Hematopoietic multipotent progenitor cell treated with erythropoietin and hydrocortisone succinate and interleukin-3 and kit ligand, for 4 days (in vitro differentiated cells): ENCODE measurements at regions not wholly inside any gene's neighbourhood (a gene's known extent, or its start where the extent isn't known, plus 50 kb on each side); places are given as distances from the start of the nearest gene placed in this dataset.

Experiments used
- DNase-seq: peaks from one replicate; pipeline ENCODE4 v3.0.0-alpha.2; 2015

GRCh38 chr2:13109516-13109915 is 392.8 kb downstream of the TRIB2 start:
- DNase-seq = no peak

- DNase-seq = no peak
These were observed 394.1 kb downstream of the TRIB2 start for GRCh38 chr2:13110825-13111224.

- no peak for DNase-seq
These were observed 396.3 kb downstream of the TRIB2 start for GRCh38 chr2:13113002-13113401.

- peak; percentile 17 for DNase-seq
These were observed 397.7 kb downstream of the TRIB2 start for GRCh38 chr2:13114391-13114790.

GRCh38 chr2:13115643-13116042 is 398.9 kb downstream of the TRIB2 start:
- no peak for DNase-seq

GRCh38 chr2:13121096-13121495 is 404.4 kb downstream of the TRIB2 start:
- no peak for DNase-seq

GRCh38 chr2:13128139-13128538 is 411.4 kb downstream of the TRIB2 start:
- no peak for DNase-seq

- DNase-seq = no peak
These were observed 418.6 kb downstream of the TRIB2 start for GRCh38 chr2:13135369-13135768.

- no peak for DNase-seq
These were observed 419.1 kb downstream of the TRIB2 start for GRCh38 chr2:13135856-13136255.

GRCh38 chr2:13137679-13138078 is 420.9 kb downstream of the TRIB2 start:
- DNase-seq = no peak

- DNase-seq = no peak
These were observed 424.6 kb downstream of the TRIB2 start for GRCh38 chr2:13141315-13141714.

GRCh38 chr2:13143451-13143850 is 426.7 kb downstream of the TRIB2 start:
- no peak for DNase-seq

GRCh38 chr2:13156916-13157315 is 440.2 kb downstream of the TRIB2 start:
- no peak for DNase-seq

GRCh38 chr2:13158466-13158865 is 441.7 kb downstream of the TRIB2 start:
- DNase-seq = no peak

GRCh38 chr2:13180729-13181128 is 464.0 kb downstream of the TRIB2 start:
- DNase-seq = no peak

- peak; percentile 33 for DNase-seq
These were observed 476.3 kb downstream of the TRIB2 start for GRCh38 chr2:13193075-13193474.

- DNase-seq = peak; percentile 35
These were observed 477.2 kb downstream of the TRIB2 start for GRCh38 chr2:13193900-13194299.

- DNase-seq = no peak
These were observed 478.5 kb downstream of the TRIB2 start for GRCh38 chr2:13195270-13195669.

- no peak for DNase-seq
These were observed 480.5 kb downstream of the TRIB2 start for GRCh38 chr2:13197248-13197647.

GRCh38 chr2:13201924-13202323 is 485.2 kb downstream of the TRIB2 start:
- no peak for DNase-seq

GRCh38 chr2:13212115-13212514 is 495.4 kb downstream of the TRIB2 start:
- no peak for DNase-seq

GRCh38 chr2:13218205-13218604 is 501.5 kb downstream of the TRIB2 start:
- DNase-seq = no peak

- DNase-seq = no peak
These were observed 510.8 kb downstream of the TRIB2 start for GRCh38 chr2:13227578-13227977.

- no peak for DNase-seq
These were observed 513.5 kb downstream of the TRIB2 start for GRCh38 chr2:13230221-13230620.

GRCh38 chr2:13240061-13240460 is 523.3 kb downstream of the TRIB2 start:
- DNase-seq = no peak
